AG20443 (cell line): ENCODE measurements at regions not wholly inside any gene's neighbourhood (a gene's known extent, or its start where the extent isn't known, plus 50 kb on each side); places are given as distances from the start of the nearest gene placed in this dataset.
"Not testable (repeated sequence)": the region's sequence is repeated elsewhere in the genome, so short reads cannot be mapped to it uniquely, and the experiment has no call there.

Source experiments
- DNase-seq: peaks from one replicate; pipeline ENCODE4 v3.0.0; 2012; ENCODE audit warnings: low spot score, mixed read lengths

DNA sequence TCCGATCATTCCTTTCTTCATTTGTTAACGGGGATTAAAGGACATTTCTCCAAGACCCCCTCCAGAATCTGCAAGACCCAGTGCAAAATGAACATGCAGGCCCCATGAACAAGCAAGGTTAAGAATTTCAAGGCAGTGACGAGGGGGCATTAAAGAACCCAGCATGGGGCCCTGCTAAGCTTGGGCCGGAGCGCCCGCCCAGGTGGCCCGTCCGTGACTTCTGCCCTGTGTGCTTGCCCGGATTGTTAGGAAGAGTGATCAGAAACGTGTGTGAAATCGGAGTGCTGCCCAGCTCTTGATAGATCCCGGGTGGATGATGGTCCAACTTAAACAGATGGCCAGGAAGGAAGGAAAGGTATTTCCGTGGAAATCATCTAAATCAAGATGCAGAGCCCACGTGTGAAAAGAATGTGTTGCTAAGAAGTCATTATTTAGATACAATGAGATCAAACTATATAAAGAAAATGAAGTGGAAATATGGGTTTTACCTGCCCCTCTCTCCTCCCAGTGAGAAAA lies 213.6 kb downstream of the KLF6 start:
- DNase-seq: no peak

DNA sequence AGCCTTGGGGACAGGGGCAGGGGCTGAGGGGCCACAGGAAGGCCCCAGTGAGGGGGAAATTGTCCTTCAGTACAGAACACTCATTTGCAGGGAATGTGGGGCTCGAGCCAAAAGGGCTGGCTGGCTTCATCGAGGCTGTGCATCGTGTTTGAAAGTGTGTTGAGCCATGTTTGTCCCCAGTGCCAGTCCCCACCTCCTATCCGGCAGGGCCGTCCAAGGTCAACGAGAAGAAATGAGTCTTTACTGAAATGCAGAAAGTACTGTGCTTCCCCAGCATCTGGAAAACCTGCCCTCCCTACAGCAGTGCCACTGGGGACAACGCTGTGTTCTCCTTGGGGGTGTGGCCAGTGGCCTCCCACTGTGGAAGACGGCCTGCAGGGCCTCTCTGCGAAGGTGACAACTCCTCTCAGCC lies 214.1 kb downstream of the KLF6 start:
- peak; percentile 40 for DNase-seq

GRCh38 chr10:3570131-3570729 lies 214.8 kb downstream of the KLF6 start:
- no peak for DNase-seq

DNA sequence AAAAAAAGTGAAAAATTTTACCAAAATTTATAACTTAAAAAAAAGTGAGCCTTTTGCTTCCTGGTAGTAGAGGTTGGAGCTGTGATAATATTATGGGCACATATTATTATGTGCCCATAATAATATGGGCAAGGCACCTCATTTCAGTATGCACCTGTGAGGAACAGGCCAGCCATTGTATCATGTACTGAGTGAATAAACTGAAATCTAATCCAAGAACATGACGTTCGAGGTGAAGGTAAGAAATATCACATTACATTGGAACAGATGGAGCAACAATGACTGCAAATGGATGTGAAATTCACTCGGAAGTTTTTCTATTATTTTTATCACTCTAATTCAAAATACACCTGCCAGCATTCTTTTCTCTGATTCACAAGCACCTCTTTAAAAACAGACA lies 216.0 kb downstream of the KLF6 start:
- no peak for DNase-seq

GRCh38 chr10:3568392-3568791 lies 216.6 kb downstream of the KLF6 start:
- DNase-seq: no peak

DNA sequence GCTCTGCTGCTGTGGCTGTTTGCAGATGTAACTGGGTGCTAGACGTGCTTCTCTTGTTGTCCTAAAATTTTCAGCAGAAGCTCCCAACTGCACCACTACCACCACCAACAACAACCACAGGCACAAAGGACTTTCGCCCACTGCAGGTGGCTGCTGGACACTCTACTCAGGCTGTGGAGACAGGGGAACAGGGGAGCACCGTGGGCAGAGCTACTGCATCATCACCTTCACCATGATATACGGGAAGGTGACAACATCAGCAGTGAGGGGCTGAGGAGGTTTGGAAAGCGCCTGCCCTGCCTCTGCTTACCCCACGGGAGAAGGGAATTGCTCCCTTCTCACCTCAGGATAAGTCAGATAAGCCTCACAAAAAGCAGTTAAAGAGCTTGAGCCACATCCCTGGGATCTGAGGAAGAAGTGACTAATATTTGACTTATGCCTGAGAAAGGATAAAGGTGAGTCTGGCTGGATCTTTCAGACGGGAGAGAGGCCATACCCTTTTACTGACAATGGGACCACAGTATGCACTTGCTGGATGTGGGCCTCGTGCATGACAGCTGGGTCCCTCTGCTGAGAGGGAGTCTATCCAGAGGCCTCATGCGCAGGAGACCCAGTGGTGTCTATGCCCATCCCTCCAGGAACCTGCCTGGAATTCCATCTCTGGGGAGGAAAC lies 217.6 kb downstream of the KLF6 start:
- no peak for DNase-seq

- DNase-seq: no peak
These were observed 218.4 kb downstream of the KLF6 start for GRCh38 chr10:3566627-3567026.

DNA sequence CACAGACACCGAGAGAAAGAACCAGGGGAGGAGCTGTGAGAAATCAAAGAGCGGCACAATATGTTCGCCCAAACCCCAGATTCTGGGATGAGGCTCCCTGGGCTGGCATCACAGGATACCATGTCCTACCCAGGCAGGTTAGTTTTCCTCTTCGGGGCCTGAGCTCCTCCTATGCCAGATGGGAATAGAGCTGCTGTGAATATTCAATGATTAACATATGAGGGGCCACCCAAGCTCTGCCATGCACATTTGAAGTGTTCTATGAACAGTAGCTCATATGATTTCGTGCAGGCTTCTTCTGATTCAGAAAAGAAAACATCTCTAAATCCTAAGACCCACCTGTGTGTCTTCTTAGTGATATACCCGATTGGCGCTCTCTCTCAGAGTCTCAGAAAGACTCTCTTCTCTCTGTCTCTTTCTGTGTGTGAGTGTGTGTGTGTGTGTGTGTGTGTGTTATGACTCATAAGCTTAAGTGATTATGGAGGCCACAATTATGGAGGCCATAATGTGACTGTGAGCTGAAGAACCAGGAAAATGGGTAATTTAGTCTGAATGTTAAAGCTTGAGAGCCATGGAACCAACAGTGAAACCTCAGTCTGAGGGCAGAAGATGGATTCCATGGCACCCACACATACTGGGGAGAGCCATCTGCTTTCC lies 220.5 kb downstream of the KLF6 start:
- DNase-seq: no peak

DNA sequence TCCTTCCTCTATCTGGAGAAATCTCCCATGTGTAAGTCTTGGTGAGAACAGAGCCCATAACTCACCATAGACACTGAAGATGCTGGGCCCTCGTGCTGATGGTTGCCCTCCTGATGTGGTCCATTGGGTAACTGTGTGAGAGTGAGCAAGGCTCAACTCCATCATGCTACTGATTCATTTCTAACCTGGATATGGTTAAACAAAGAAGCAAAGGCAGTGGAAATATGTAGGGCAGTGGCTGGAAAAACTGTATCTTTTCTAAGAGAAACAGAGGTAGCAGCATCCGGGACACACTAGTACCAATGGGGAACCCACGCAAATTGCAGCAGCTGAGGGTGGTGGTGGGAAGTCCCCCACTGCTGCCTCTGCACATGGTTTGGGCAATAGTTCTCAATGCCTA lies 221.7 kb downstream of the KLF6 start:
- no peak for DNase-seq

GRCh38 chr10:3560628-3561027 lies 224.4 kb downstream of the KLF6 start:
- DNase-seq: not testable (repeated sequence)

- DNase-seq: peak; percentile 31
These were observed 225.5 kb downstream of the KLF6 start for GRCh38 chr10:3559527-3559926.

- DNase-seq: no peak
These were observed 226.0 kb downstream of the KLF6 start for GRCh38 chr10:3559011-3559410.

GRCh38 chr10:3556191-3557017 lies 228.6 kb downstream of the KLF6 start:
- not testable (repeated sequence) for DNase-seq

DNA sequence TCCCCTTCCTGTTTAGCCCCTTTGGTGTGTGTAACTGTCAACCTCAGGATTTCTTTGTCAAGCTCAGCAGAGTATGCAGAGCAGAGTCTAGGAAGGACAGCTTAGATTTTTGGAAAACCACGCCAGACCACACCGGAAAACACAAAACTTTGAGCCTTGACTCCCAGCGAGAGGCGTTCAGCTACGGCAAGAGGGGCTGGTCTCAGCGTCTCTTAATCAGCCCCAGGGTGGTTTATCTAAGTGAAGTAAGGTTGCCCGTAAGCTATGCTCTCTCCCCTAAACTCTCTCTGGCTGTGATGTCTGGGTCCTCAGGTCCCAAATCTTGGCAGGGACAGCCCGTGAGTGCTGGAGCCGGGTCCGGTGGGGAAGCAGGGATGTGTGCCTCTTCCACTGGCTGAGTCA lies 230.9 kb downstream of the KLF6 start:
- DNase-seq: no peak

- no peak for DNase-seq
These were observed 232.7 kb downstream of the KLF6 start for GRCh38 chr10:3552281-3552680.

GRCh38 chr10:3551761-3552160 lies 233.2 kb downstream of the KLF6 start:
- DNase-seq: no peak

DNA sequence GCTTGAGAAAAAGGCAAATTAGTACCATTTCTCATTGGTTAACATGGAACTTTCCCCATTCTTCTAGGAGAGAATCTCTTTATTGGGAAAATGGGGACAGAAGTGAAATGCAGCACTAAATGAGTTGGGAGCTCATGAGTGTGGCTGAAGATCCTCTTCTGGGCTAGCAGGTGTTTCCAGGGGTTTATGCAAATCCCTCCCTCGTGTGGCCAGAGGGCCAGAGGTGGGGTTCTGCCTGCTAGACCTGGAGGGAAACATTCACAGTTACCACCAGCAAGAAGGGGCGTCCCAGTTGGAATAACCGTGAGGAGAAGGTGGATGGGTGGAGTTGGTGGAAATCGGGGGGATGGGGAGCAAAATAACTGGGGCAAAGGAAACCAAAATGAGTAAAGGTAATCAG lies 235.9 kb downstream of the KLF6 start:
- no peak for DNase-seq

DNA sequence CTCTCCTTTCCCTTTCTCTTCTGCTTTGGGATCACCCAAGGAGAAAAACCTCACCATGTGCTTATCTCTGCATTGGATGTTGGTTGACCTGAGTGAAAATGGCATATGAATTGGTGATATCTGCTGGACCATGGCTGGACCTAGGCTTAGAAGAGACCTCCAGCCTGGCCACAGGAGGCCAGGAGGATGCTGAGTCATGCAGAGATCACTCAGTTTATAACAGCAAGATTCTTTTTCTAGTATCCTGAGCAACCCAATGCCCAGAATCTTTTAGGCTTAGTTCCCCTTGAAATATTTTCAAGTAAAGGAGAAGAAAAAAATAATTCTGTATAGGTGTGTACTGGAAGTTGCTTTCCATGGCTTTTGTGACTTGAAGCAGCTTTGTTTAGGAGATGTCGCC lies 236.3 kb downstream of the KLF6 start:
- peak; percentile 27 for DNase-seq

- DNase-seq: peak; percentile 20
These were observed 236.9 kb downstream of the KLF6 start for GRCh38 chr10:3548076-3548475.

- no peak for DNase-seq
These were observed 240.4 kb downstream of the KLF6 start for GRCh38 chr10:3544561-3544960.

GRCh38 chr10:3542185-3542611 lies 242.8 kb downstream of the KLF6 start:
- peak; percentile 90 for DNase-seq

DNA sequence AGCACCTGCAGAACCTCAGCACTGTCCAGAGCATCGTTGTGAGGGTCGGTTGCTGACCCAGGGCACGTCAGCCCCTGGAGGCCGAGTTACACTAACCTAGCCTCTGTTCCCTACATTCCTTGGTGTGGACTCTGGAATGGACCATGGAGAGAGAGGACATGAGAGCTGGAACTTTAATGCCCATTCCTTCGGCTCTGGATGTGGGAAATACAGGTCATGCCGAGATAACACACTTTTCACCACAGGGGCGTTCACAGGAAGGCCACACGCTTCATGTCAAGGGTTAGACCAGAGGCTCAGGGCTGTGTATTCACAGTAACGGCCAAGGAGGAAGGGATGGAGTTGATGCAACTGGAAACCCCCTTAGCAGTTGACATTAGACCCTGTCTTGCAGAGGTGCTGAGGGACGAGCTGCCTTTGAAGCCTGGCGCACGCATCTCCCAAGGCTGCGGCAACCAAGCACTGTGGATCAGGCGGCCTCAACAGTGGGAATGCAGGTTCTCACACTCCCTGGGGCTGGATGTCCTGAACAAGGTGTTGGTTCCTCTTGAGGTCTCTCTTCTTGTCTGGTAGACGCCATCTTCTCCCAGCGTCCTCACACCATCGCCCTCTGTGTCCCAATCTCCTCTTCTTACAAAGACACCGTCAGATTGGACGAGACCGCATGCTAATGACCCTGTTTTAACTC lies 245.2 kb downstream of the KLF6 start:
- DNase-seq: no peak
